Small intestine (tissue), 7 donors: ENCODE measurements at regions not wholly inside any gene's neighbourhood (a gene's known extent, or its start where the extent isn't known, plus 50 kb on each side); places are given as distances from the start of the nearest gene placed in this dataset.

ENCODE experiments used
- DNase-seq, 2 donors: peaks; one replicate each; pipeline versions ENCODE4 v3.0.0 to v3.0.0-alpha.2; 2013
- FAIRE-seq: peaks from 2 replicates; lab custom pipeline; 2012; peaks lifted over from hg19 to GRCh38; lab: Jason Lieb, UNC
- H3K27ac ChIP-seq, 3 donors: one replicate each; pipeline ENCODE4 v1.5.1; 2013; ENCODE audit warnings: low read length in 2 of 3, mild to moderate bottlenecking in 2 of 3, control low read depth in 1 of 3, inconsistent platforms in 1 of 3, low read depth in 1 of 3, moderate library complexity in 1 of 3
- H3K27me3 ChIP-seq, 3 donors: one replicate each; pipeline ENCODE4 v1.6.1; 2013; ENCODE audit warnings: low read length in 3 of 3, inconsistent platforms in 1 of 3; ENCODE audit not compliant: control insufficient read depth in 3 of 3, insufficient read depth in 3 of 3
- H3K36me3 ChIP-seq, 3 donors: one replicate each; pipeline ENCODE4 v1.6.1; 2013; ENCODE audit warnings: low read length in 3 of 3, inconsistent platforms in 1 of 3, low read depth in 1 of 3, mild to moderate bottlenecking in 1 of 3, moderate library complexity in 1 of 3; ENCODE audit not compliant: control insufficient read depth in 3 of 3, insufficient read depth in 2 of 3
- H3K4me1 ChIP-seq, 3 donors: one replicate each; pipeline ENCODE4 v1.6.1; 2013; ENCODE audit warnings: low read length in 2 of 3, inconsistent platforms in 1 of 3, low read depth in 1 of 3, mild to moderate bottlenecking in 1 of 3, moderate library complexity in 1 of 3; ENCODE audit not compliant: control insufficient read depth in 3 of 3, insufficient read depth in 2 of 3
- H3K4me3 ChIP-seq, 3 donors: one replicate each; pipeline ENCODE4 v1.5.1; 2013; ENCODE audit warnings: low read length in 3 of 3, control low read depth in 1 of 3, inconsistent platforms in 1 of 3, low read depth in 1 of 3, mild to moderate bottlenecking in 1 of 3, moderate library complexity in 1 of 3
- H3K9me3 ChIP-seq, 2 donors: one replicate each; pipeline ENCODE4 v1.6.1; 2013; ENCODE audit warnings: low read depth in 1 of 2, low read length in 1 of 2; ENCODE audit not compliant: control insufficient read depth in 2 of 2, insufficient read depth in 1 of 2
- whole genome bisulfite sequencing, 3 donors: extraction: QIAGEN DNeasy Blood & Tissue Kit; methylation state at CpG; one replicate each; pipeline ENCODE4 v1.1.7; 2013; 5-methylcytosine and 5-hydroxymethylcytosine counted together
- donor health status: healthy with polysubstance abuse.
- donor health status: control.
- donor health status: control.
- donor health status: Bipolar disorder and iron deficiency.
- donor health status: healthy.

DNA sequence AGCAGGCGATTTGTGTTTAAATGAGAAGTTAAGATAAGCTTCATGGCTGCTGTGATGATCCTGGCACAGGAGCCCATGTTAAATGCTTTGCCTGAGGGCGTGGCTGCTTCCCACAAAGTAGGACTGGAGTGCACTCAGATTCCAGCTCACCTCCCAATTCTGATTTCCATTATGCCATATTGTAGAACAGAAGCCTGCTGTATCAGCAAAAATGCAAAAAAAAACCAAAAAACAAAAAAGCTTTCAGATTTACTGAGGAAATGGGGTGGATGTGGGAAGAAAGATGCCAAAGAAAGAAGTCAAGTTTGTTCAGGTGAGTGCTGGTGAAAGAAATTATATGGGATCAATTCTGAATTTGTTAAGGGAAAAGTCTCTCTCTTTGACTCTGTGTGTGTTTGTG is 610.4 kb upstream of the NETO1 start:
- Histone ChIP-seq H3K27me3 (no peaks in the 10 kb centered on the region), H3K27ac (no peak overlapping the region), H3K9me3 (peaks cover 0 to 2% of the 10 kb centered on the region in 2 donors), H3K36me3 (no peaks in the 10 kb centered on the region), H3K4me1 (no peaks in the 10 kb centered on the region), H3K4me3 (no peak overlapping the region)
- DNase-seq (no peak), FAIRE-seq (no peak)
- 61 to 79% (median 64%) methylated on average over 2 of the region's 2 CpGs for WGBS, 3 donors

- Histone ChIP-seq H3K27me3 (no peaks in the 10 kb centered on the region), H3K36me3 (no peaks in the 10 kb centered on the region), H3K4me1 (no peaks in the 10 kb centered on the region), H3K9me3 (peaks cover 0 to 2% of the 10 kb centered on the region in 2 donors), H3K4me3 (no peak overlapping the region), H3K27ac (no peak overlapping the region)
- FAIRE-seq (peak; percentile 19), DNase-seq (no peak)
- WGBS, 3 donors = 87 to 90% (median 89%) methylated on average over 3 of the region's 3 CpGs
Observed at GRCh38 chr18:73476031-73476430, 608.2 kb upstream of the NETO1 start.

DNA sequence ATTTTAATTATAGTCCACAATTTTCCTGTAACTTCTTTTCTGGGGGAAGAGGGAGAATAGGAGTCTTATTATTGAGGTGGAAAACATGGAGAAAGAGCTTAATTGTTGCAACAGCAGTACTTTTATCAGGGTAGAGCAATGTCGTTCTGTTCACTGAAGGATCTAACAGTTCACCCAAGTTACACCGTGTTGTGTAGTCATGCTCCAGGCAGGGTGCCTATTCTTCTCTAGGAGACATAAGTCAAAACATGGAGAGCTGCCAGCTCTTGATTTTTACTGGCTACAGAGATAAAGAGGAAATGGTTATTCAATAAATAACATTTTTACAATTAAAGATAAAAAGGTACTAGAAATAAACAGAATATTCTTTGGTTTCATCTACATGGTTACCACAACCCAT is 594.3 kb upstream of the NETO1 start:
- Histone ChIP-seq H3K27ac (no peak overlapping the region), H3K9me3 (no peaks in the 10 kb centered on the region), H3K36me3 (no peaks in the 10 kb centered on the region), H3K4me3 (no peak overlapping the region), H3K4me1 (no peaks in the 10 kb centered on the region), H3K27me3 (no peaks in the 10 kb centered on the region)
- DNase-seq (no peak), FAIRE-seq (no peak)
- WGBS, 3 donors = 12 to 45% (median 24%) methylated on average over 2 of the region's 2 CpGs

DNA sequence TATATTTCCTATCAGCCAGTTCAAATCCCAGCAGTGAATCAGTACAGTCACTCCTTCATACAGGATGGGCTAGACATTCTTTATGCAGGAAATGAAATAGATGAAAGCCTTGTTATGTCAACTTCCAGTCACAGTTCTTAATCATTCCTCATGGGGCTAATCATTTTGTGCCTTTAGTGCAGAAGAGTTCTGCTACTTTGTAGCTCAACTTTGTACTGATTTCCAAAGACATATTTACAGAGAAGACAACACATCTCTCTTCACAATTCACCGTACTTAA is 593.9 kb upstream of the NETO1 start:
- Histone ChIP-seq H3K27me3 (no peaks in the 10 kb centered on the region), H3K27ac (no peak overlapping the region), H3K9me3 (no peaks in the 10 kb centered on the region), H3K4me3 (no peak overlapping the region), H3K4me1 (no peaks in the 10 kb centered on the region), H3K36me3 (no peaks in the 10 kb centered on the region)
- no peak for FAIRE-seq
- WGBS, 3 donors = 61 to 82% (median 79%) methylated on average over 1 of the region's 1 CpG
- DNase-seq = no peak

DNA sequence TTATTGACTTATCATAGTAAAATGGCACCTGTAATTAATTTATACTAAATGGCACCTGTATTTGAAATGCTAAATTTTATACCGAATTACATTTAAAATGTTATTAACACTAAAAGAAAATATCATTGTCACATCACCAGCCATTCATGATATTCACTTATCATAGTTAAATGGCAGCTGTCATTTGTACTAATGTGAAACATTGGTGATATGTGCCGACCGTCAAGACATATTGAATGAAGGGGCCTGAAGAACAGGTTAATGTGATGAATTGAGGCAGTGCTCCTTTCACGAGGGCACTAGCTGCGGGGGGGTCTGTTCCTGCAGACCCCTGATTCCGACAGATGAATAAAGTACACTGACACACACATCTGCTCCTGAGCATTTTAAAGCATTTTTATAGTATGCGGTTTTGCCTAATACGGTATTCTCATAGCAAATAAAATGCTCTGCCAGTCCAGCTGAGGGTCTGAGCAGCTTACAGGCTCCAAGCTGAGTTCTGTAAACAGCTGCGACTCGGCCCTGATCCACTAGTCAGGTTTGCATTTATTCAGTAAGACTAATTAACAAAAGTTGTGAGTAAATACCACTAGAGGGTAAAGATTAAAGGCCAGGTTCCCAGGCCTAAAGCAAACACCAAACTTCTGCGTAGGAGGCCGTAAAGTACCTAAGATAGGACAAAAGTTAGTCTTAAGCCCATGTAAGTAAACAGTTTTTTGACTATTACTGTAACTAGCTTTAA is 593.4 kb upstream of the NETO1 start:
- FAIRE-seq (no peak), DNase-seq (no peak)
- H3K4me3 ChIP-seq = no peak overlapping the region
- no peak overlapping the region for H3K27ac ChIP-seq
- 40 to 55% (median 55%) methylated on average over 12 of the region's 12 CpGs for WGBS, 3 donors
- H3K4me1 ChIP-seq = no peaks in the 10 kb centered on the region
- H3K27me3 ChIP-seq = no peaks in the 10 kb centered on the region
- H3K9me3 ChIP-seq = no peaks in the 10 kb centered on the region
- H3K36me3 ChIP-seq = no peaks in the 10 kb centered on the region

GRCh38 chr18:73458186-73458964 is 590.6 kb upstream of the NETO1 start:
- H3K27ac ChIP-seq = no peak overlapping the region
- no peaks in the 10 kb centered on the region for H3K36me3 ChIP-seq
- no peaks in the 10 kb centered on the region for H3K9me3 ChIP-seq
- 32 to 47% (median 41%) methylated on average over 6 of the region's 6 CpGs for WGBS, 3 donors
- DNase-seq (no peak), FAIRE-seq (no peak)
- no peaks in the 10 kb centered on the region for H3K4me1 ChIP-seq
- no peak overlapping the region for H3K4me3 ChIP-seq
- H3K27me3 ChIP-seq = no peaks in the 10 kb centered on the region

DNA sequence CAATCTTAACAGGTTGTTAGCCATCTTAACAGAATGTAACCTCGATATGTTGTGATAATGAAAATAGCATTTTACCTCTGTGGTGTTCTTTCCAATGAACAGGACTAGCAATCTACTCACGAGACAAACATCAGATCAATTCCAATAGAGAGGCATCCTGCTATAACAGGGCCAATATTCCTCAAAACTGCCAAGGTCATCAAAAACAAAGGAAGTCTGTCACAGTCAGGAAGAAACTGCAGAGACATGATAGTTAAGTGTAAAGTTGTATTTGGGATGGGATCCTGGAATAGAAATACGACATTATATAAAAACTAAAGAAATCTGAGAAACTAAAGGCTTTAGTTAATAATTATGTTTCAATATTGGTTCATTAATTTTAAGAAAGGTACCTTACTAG is 588.9 kb upstream of the NETO1 start:
- Histone ChIP-seq H3K27me3 (no peaks in the 10 kb centered on the region), H3K4me3 (no peak overlapping the region), H3K9me3 (no peaks in the 10 kb centered on the region), H3K4me1 (no peaks in the 10 kb centered on the region), H3K36me3 (no peaks in the 10 kb centered on the region), H3K27ac (no peak overlapping the region)
- DNase-seq (no peak), FAIRE-seq (no peak)
- WGBS, 3 donors = 65 to 79% (median 67%) methylated on average over 3 of the region's 3 CpGs

DNA sequence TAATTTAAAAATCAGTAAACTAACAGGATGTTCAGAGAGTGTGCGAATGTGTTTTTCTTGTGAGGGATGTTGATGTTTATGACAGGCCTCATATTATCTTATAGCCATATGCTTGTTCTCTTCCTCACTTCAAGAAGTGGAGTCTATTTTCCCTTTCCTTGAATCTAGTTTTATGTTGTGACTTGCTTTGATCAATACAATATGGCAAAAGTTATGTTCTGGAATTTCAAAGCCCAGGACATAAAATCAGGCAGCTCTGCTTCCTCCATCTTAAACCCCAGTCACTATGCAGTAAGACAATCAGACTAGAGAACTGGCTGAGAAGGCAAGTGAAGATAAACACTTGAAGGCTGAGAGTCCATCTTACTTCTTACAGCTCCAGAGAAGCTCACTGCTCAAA is 585.1 kb upstream of the NETO1 start:
- DNase-seq (no peak), FAIRE-seq (no peak)
- WGBS, 3 donors = 91 to 95% (median 94%) methylated on average over 1 of the region's 1 CpG
- H3K9me3 ChIP-seq = no peaks in the 10 kb centered on the region
- no peak overlapping the region for H3K4me3 ChIP-seq
- no peaks in the 10 kb centered on the region for H3K36me3 ChIP-seq
- H3K27me3 ChIP-seq = no peaks in the 10 kb centered on the region
- no peaks in the 10 kb centered on the region for H3K4me1 ChIP-seq
- no peak overlapping the region for H3K27ac ChIP-seq
